Activated CD8-positive, alpha-beta memory T cell treated with anti-CD3 and anti-CD28 coated beads, Interleukin-2, amount 10 ng/mL, durations not matched to agents 7 days and 5 days (primary cell): ENCODE measurements at regions not wholly inside any gene's neighbourhood (a gene's known extent, or its start where the extent isn't known, plus 50 kb on each side); places are given as distances from the start of the nearest gene placed in this dataset.
"Not testable (repeated sequence)": the region's sequence is repeated elsewhere in the genome, so short reads cannot be mapped to it uniquely, and the experiment has no call there.

Source experiments
- ATAC-seq: fragments of 150-1000 bp; cut with Tn5 transposase; one replicate; pipeline ENCODE4 v1.10.0; 2021; ENCODE audit warnings: moderate library complexity
- CTCF ChIA-PET: fragments of 350-600 bp; sonication (Branson Sonifier 250); formaldehyde crosslinking; loops from one replicate; lab custom pipeline; 2021; ENCODE audit warnings: antibody characterized with exemption; lab: Charles Lee
- DNase-seq: peaks from one replicate; pipeline ENCODE4 v3.0.0-alpha.2; 2020
- H3K27ac Mint-ChIP-seq: one replicate; pipeline ENCODE4 v1.8.0; 2021; ENCODE audit warnings: mild to moderate bottlenecking, mixed read lengths
- H3K27me3 Mint-ChIP-seq: one replicate; pipeline ENCODE4 v1.8.0; 2021; ENCODE audit warnings: mixed read lengths
- H3K36me3 Mint-ChIP-seq: one replicate; pipeline ENCODE4 v1.8.0; 2021; ENCODE audit warnings: mild to moderate bottlenecking, mixed read lengths
- H3K4me1 Mint-ChIP-seq: one replicate; pipeline ENCODE4 v1.8.0; 2021; ENCODE audit warnings: mixed read lengths
- H3K4me3 Mint-ChIP-seq: one replicate; pipeline ENCODE4 v1.8.0; 2021; ENCODE audit warnings: mild to moderate bottlenecking, moderate library complexity, mixed read lengths
- H3K9me3 Mint-ChIP-seq: one replicate; pipeline ENCODE4 v1.8.0; 2022; ENCODE audit warnings: low read depth, mixed read lengths

- Mint-ChIP-seq H3K4me3 (no peak overlapping the region), H3K4me1 (no peaks in the 10 kb centered on the region), H3K27ac (no peak overlapping the region), H3K36me3 (no peaks in the 10 kb centered on the region), H3K9me3 (peaks cover 2% of the 10 kb centered on the region), H3K27me3 (no peaks in the 10 kb centered on the region)
- ATAC-seq: no peak
- no peak for DNase-seq
- CTCF ChIA-PET: no interaction called here
Measured at GRCh38 chr2:146544701-146545100, 1300.1 kb upstream of the ACVR2A start.

GRCh38 chr2:146541896-146542295 is 1302.9 kb upstream of the ACVR2A start:
- ATAC-seq: no peak
- H3K4me1 Mint-ChIP-seq: no peaks in the 10 kb centered on the region
- CTCF ChIA-PET: no interaction called here
- H3K27ac Mint-ChIP-seq: no peak overlapping the region
- peaks cover 7% of the 10 kb centered on the region for H3K9me3 Mint-ChIP-seq
- H3K27me3 Mint-ChIP-seq: no peaks in the 10 kb centered on the region
- no peak for DNase-seq
- no peaks in the 10 kb centered on the region for H3K36me3 Mint-ChIP-seq
- no peak overlapping the region for H3K4me3 Mint-ChIP-seq

GRCh38 chr2:146540271-146540932 is 1304.4 kb upstream of the ACVR2A start:
- ATAC-seq (no peak), DNase-seq (no peak)
- no peaks in the 10 kb centered on the region for H3K36me3 Mint-ChIP-seq
- H3K4me3 Mint-ChIP-seq: no peak overlapping the region
- CTCF ChIA-PET: no interaction called here
- H3K27ac Mint-ChIP-seq: no peak overlapping the region
- H3K9me3 Mint-ChIP-seq: peaks cover 7% of the 10 kb centered on the region
- H3K27me3 Mint-ChIP-seq: no peaks in the 10 kb centered on the region
- no peaks in the 10 kb centered on the region for H3K4me1 Mint-ChIP-seq

- H3K27ac Mint-ChIP-seq, H3K4me1 Mint-ChIP-seq, ATAC-seq, H3K36me3 Mint-ChIP-seq, CTCF ChIA-PET, H3K27me3 Mint-ChIP-seq, DNase-seq, H3K9me3 Mint-ChIP-seq, H3K4me3 Mint-ChIP-seq: not testable (repeated sequence)
Measured at GRCh38 chr2:146539739-146540138, 1305.1 kb upstream of the ACVR2A start.

- Mint-ChIP-seq H3K9me3 (peaks cover 5% of the 10 kb centered on the region), H3K4me1 (no peaks in the 10 kb centered on the region), H3K36me3 (no peaks in the 10 kb centered on the region), H3K4me3 (no peak overlapping the region), H3K27me3 (no peaks in the 10 kb centered on the region), H3K27ac (no peak overlapping the region)
- CTCF ChIA-PET: no interaction called here
- ATAC-seq (no peak), DNase-seq (no peak)
Measured at GRCh38 chr2:146537477-146537876, 1307.4 kb upstream of the ACVR2A start.

- no peak overlapping the region for H3K27ac Mint-ChIP-seq
- no peak for DNase-seq
Measured at GRCh38 chr2:146532509-146533147, 1312.2 kb upstream of the ACVR2A start.

GRCh38 chr2:146532009-146532408 is 1312.8 kb upstream of the ACVR2A start:
- Mint-ChIP-seq H3K27ac (no peak overlapping the region), H3K4me1 (no peaks in the 10 kb centered on the region), H3K36me3 (no peaks in the 10 kb centered on the region), H3K4me3 (no peak overlapping the region), H3K27me3 (no peaks in the 10 kb centered on the region), H3K9me3 (no peaks in the 10 kb centered on the region)
- DNase-seq (no peak), ATAC-seq (no peak)
- CTCF ChIA-PET: no interaction called here

More at GRCh38 chr2:146532509-146533147, 1312.2 kb upstream of the ACVR2A start:
- no peaks in the 10 kb centered on the region for H3K4me1 Mint-ChIP-seq
- no peak for ATAC-seq
- no peak overlapping the region for H3K4me3 Mint-ChIP-seq
- no peaks in the 10 kb centered on the region for H3K27me3 Mint-ChIP-seq
- H3K9me3 Mint-ChIP-seq: no peaks in the 10 kb centered on the region
- no peaks in the 10 kb centered on the region for H3K36me3 Mint-ChIP-seq
- CTCF ChIA-PET: no interaction called here

GRCh38 chr2:146530886-146531285 is 1313.9 kb upstream of the ACVR2A start:
- H3K27me3 Mint-ChIP-seq: no peaks in the 10 kb centered on the region
- no peaks in the 10 kb centered on the region for H3K36me3 Mint-ChIP-seq
- no peak overlapping the region for H3K4me3 Mint-ChIP-seq
- H3K9me3 Mint-ChIP-seq: no peaks in the 10 kb centered on the region
- no peak overlapping the region for H3K27ac Mint-ChIP-seq
- no peak for DNase-seq
- H3K4me1 Mint-ChIP-seq: no peaks in the 10 kb centered on the region
- CTCF ChIA-PET: no interaction called here
- no peak for ATAC-seq

- Mint-ChIP-seq H3K36me3 (no peaks in the 10 kb centered on the region), H3K27me3 (no peaks in the 10 kb centered on the region), H3K4me1 (no peaks in the 10 kb centered on the region), H3K27ac (no peak overlapping the region), H3K9me3 (no peaks in the 10 kb centered on the region), H3K4me3 (no peak overlapping the region)
- no peak for ATAC-seq
- CTCF ChIA-PET: no interaction called here
- no peak for DNase-seq
Measured at GRCh38 chr2:146527166-146527565, 1317.7 kb upstream of the ACVR2A start.

- H3K27me3 Mint-ChIP-seq: no peaks in the 10 kb centered on the region
- no peaks in the 10 kb centered on the region for H3K9me3 Mint-ChIP-seq
- CTCF ChIA-PET: no interaction called here
- H3K27ac Mint-ChIP-seq: no peak overlapping the region
- DNase-seq: no peak
- H3K36me3 Mint-ChIP-seq: no peaks in the 10 kb centered on the region
- ATAC-seq: no peak
- H3K4me1 Mint-ChIP-seq: no peaks in the 10 kb centered on the region
- H3K4me3 Mint-ChIP-seq: no peak overlapping the region
Measured at GRCh38 chr2:146523196-146523595, 1321.6 kb upstream of the ACVR2A start.

GRCh38 chr2:146506851-146507250 is 1338.0 kb upstream of the ACVR2A start:
- Mint-ChIP-seq H3K4me3 (no peak overlapping the region), H3K36me3 (no peaks in the 10 kb centered on the region), H3K4me1 (no peaks in the 10 kb centered on the region), H3K27me3 (no peaks in the 10 kb centered on the region), H3K9me3 (no peaks in the 10 kb centered on the region), H3K27ac (no peak overlapping the region)
- DNase-seq (no peak), ATAC-seq (no peak)
- CTCF ChIA-PET: no interaction called here

- no peak for ATAC-seq
- H3K27ac Mint-ChIP-seq: no peak overlapping the region
- H3K9me3 Mint-ChIP-seq: no peaks in the 10 kb centered on the region
- no peak for DNase-seq
- H3K27me3 Mint-ChIP-seq: no peaks in the 10 kb centered on the region
- CTCF ChIA-PET: no interaction called here
- no peaks in the 10 kb centered on the region for H3K36me3 Mint-ChIP-seq
- H3K4me3 Mint-ChIP-seq: no peak overlapping the region
- H3K4me1 Mint-ChIP-seq: no peaks in the 10 kb centered on the region
Measured at GRCh38 chr2:146503366-146503765, 1341.5 kb upstream of the ACVR2A start.

GRCh38 chr2:146496248-146496647 is 1348.6 kb upstream of the ACVR2A start:
- Mint-ChIP-seq H3K27ac (no peak overlapping the region), H3K4me1 (no peaks in the 10 kb centered on the region), H3K4me3 (no peak overlapping the region), H3K9me3 (peaks cover 2% of the 10 kb centered on the region), H3K36me3 (no peaks in the 10 kb centered on the region), H3K27me3 (no peaks in the 10 kb centered on the region)
- ATAC-seq (no peak), DNase-seq (no peak)
- CTCF ChIA-PET: no interaction called here

- no peak overlapping the region for H3K4me3 Mint-ChIP-seq
- no peak for DNase-seq
- no peaks in the 10 kb centered on the region for H3K4me1 Mint-ChIP-seq
- H3K9me3 Mint-ChIP-seq: peaks cover 3% of the 10 kb centered on the region
- CTCF ChIA-PET: no interaction called here
- ATAC-seq: no peak
- no peak overlapping the region for H3K27ac Mint-ChIP-seq
- H3K27me3 Mint-ChIP-seq: no peaks in the 10 kb centered on the region
- H3K36me3 Mint-ChIP-seq: no peaks in the 10 kb centered on the region
Measured at GRCh38 chr2:146489386-146489785, 1355.4 kb upstream of the ACVR2A start.
